Medulla oblongata (tissue), 1 donor: ENCODE measurements at regions not wholly inside any gene's neighbourhood (a gene's known extent, or its start where the extent isn't known, plus 50 kb on each side); places are given as distances from the start of the nearest gene placed in this dataset.
"Not testable (repeated sequence)": the region's sequence is repeated elsewhere in the genome, so short reads cannot be mapped to it uniquely, and the experiment has no call there.

Experiments used
- DNase-seq: peaks from one replicate; pipeline ENCODE4 v3.0.0-alpha.2; 2015; ENCODE audit errors: extremely low spot score

- not testable (repeated sequence) for DNase-seq
Measured at GRCh38 chr1:245102149-245102548, 52.6 kb upstream of the KIF26B start.

- DNase-seq, result peak; percentile 62
Measured at GRCh38 chr1:245099401-245099800, 55.4 kb upstream of the KIF26B start.

GRCh38 chr1:245098924-245099323, 55.9 kb upstream of the KIF26B start:
- DNase-seq, result no peak

GRCh38 chr1:245096311-245097066, 58.3 kb upstream of the KIF26B start:
- DNase-seq, result peak; percentile 61

- peak; percentile 9 for DNase-seq
Measured at GRCh38 chr1:245095903-245096302, 58.9 kb upstream of the KIF26B start.

- DNase-seq, result no peak
Measured at GRCh38 chr1:245094954-245095353, 59.8 kb upstream of the KIF26B start.

GRCh38 chr1:245094092-245094491, 60.7 kb upstream of the KIF26B start:
- no peak for DNase-seq

- DNase-seq, result no peak
Measured at GRCh38 chr1:245092638-245092976, 62.2 kb upstream of the KIF26B start.

- DNase-seq, result no peak
Measured at GRCh38 chr1:245091818-245092637, 62.8 kb upstream of the KIF26B start.

GRCh38 chr1:245091171-245091621, 63.6 kb upstream of the KIF26B start:
- no peak for DNase-seq

GRCh38 chr1:245090491-245091090, 64.2 kb upstream of the KIF26B start:
- no peak for DNase-seq

GRCh38 chr1:245087723-245088122, 67.1 kb upstream of the KIF26B start:
- no peak for DNase-seq

- DNase-seq, result no peak
Measured at GRCh38 chr1:245086389-245086969, 68.3 kb upstream of the KIF26B start.

- DNase-seq, result no peak
Measured at GRCh38 chr1:245085508-245086095, 69.2 kb upstream of the KIF26B start.

GRCh38 chr1:245084551-245084950, 70.2 kb upstream of the KIF26B start:
- DNase-seq, result no peak

- DNase-seq, result peak; percentile 41
Measured at GRCh38 chr1:245079021-245079609, 75.7 kb upstream of the KIF26B start.

- no peak for DNase-seq
Measured at GRCh38 chr1:245074898-245075297, 79.9 kb upstream of the KIF26B start.

- no peak for DNase-seq
Measured at GRCh38 chr1:245074232-245074747, 80.5 kb upstream of the KIF26B start.

GRCh38 chr1:245070836-245071615, 83.8 kb upstream of the KIF26B start:
- no peak for DNase-seq

- no peak for DNase-seq
Measured at GRCh38 chr1:245067257-245067656, 87.5 kb upstream of the KIF26B start.
